HEK293 (cell line): ENCODE measurements at regions not wholly inside any gene's neighbourhood (a gene's known extent, or its start where the extent isn't known, plus 50 kb on each side); places are given as distances from the start of the nearest gene placed in this dataset.

Experiments used
- CTCF ChIA-PET: fragments of 350-600 bp; formaldehyde crosslinking; extraction: SDS; loops from one replicate; lab custom pipeline; 2021; ENCODE audit warnings: antibody characterized with exemption; lab: Yijun Ruan, JAX
- POLR2A ChIA-PET: fragments of 300-600 bp; formaldehyde crosslinking; extraction: SDS; loops from one replicate; lab custom pipeline; 2020; ENCODE audit warnings: antibody characterized with exemption, inconsistent platforms; lab: Yijun Ruan, JAX
- H3K27ac ChIP-seq: fragments of 200-500 bp; sonication (Bioruptor generic); 2 replicates; pipeline ENCODE4 v1.5.1; 2014; ENCODE audit warnings: low read depth, low read length, control low read depth, inconsistent platforms; ENCODE audit errors: extremely low read depth
- H3K36me3 ChIP-seq, 2 experiments: fragments of 200-500 bp in 1 of 2; sonication (Bioruptor generic) in 1 of 2; 1 replicate in 1 of 2; 2 replicates in 1 of 2; pipeline ENCODE4 v1.5.1; 2014 to 2017; ENCODE audit warnings: inconsistent platforms in 2 of 2, low read length in 2 of 2; ENCODE audit not compliant: control insufficient read depth in 2 of 2, insufficient read depth in 1 of 2
- H3K4me1 ChIP-seq: fragments of 200-500 bp; sonication (Bioruptor generic); 2 replicates; pipeline ENCODE4 v1.5.1; 2014; ENCODE audit warnings: mild to moderate bottlenecking, low read length, inconsistent platforms; ENCODE audit not compliant: control insufficient read depth, insufficient read depth
- H3K4me3 ChIP-seq: 2 replicates; pipeline ENCODE4 v1.5.1; 2011; ENCODE audit warnings: low read depth, mild to moderate bottlenecking, control low read depth, low read length, moderate library complexity
- H3K9me3 ChIP-seq: fragments of 200-500 bp; sonication (Bioruptor generic); 2 replicates; pipeline ENCODE4 v1.5.1; 2014; ENCODE audit warnings: low read depth, low read length, inconsistent platforms; ENCODE audit not compliant: control insufficient read depth, insufficient read depth
- BCL11A ChIP-seq: fragments of 450-650 bp; formaldehyde crosslinking; IDR thresholded peaks from 2 replicates; pipeline ENCODE4 v1.5.1; 2016; ENCODE audit warnings: low read depth, missing biosample characterization, missing genetic modification characterization
- HIC1 ChIP-seq: fragments of 450-650 bp; formaldehyde crosslinking; IDR thresholded peaks from 2 replicates; pipeline ENCODE4 v1.5.1; 2016; ENCODE audit warnings: missing biosample characterization, missing genetic modification characterization
- IKZF3 ChIP-seq: fragments of 450-650 bp; IDR thresholded peaks from 2 replicates; pipeline ENCODE4 v1.5.0; 2018; ENCODE audit warnings: missing biosample characterization, mild to moderate bottlenecking, missing genetic modification characterization, moderate library complexity
- INSM2 ChIP-seq: fragments of 450-650 bp; formaldehyde crosslinking; IDR thresholded peaks from 2 replicates; pipeline ENCODE4 v1.5.1; 2016; ENCODE audit warnings: missing biosample characterization, missing genetic modification characterization
- MEIS1 ChIP-seq: sonication (generic); formaldehyde crosslinking; IDR thresholded peaks from 2 replicates; pipeline ENCODE4 v1.8.1; 2022; ENCODE audit warnings: missing genetic modification reagents, mild to moderate bottlenecking, borderline replicate concordance
- ZBTB1 ChIP-seq: fragments of 450-650 bp; formaldehyde crosslinking; IDR thresholded peaks from 2 replicates; pipeline ENCODE4 v1.5.1; 2016; ENCODE audit warnings: missing biosample characterization, missing genetic modification characterization
- ZBTB49 ChIP-seq: fragments of 450-650 bp; formaldehyde crosslinking; IDR thresholded peaks from 2 replicates; pipeline ENCODE4 v1.5.1; 2016; ENCODE audit warnings: missing biosample characterization, missing genetic modification characterization, low read depth
- ZFP69B ChIP-seq: fragments of 450-650 bp; formaldehyde crosslinking; IDR thresholded peaks from 2 replicates; pipeline ENCODE4 v1.5.1; 2016; ENCODE audit warnings: missing biosample characterization, missing genetic modification characterization
- ZNF10 ChIP-seq: fragments of 450-650 bp; formaldehyde crosslinking; IDR thresholded peaks from 2 replicates; pipeline ENCODE4 v1.5.1; 2017; ENCODE audit warnings: missing biosample characterization, missing genetic modification characterization
- ZNF132 ChIP-seq: fragments of 450-650 bp; formaldehyde crosslinking; IDR thresholded peaks from 2 replicates; pipeline ENCODE4 v1.5.1; 2017; ENCODE audit warnings: missing biosample characterization, missing genetic modification characterization, borderline replicate concordance
- ZNF133 ChIP-seq: fragments of 450-650 bp; formaldehyde crosslinking; IDR thresholded peaks from 2 replicates; pipeline ENCODE4 v1.5.1; 2016; ENCODE audit warnings: missing biosample characterization, missing genetic modification characterization
- ZNF140 ChIP-seq: fragments of 450-650 bp; formaldehyde crosslinking; IDR thresholded peaks from 2 replicates; pipeline ENCODE4 v1.5.1; 2016; ENCODE audit warnings: missing biosample characterization, missing genetic modification characterization
- ZNF16 ChIP-seq: fragments of 450-650 bp; formaldehyde crosslinking; IDR thresholded peaks from 2 replicates; pipeline ENCODE4 v1.5.1; 2016; ENCODE audit warnings: low read depth, missing biosample characterization, missing genetic modification characterization
- ZNF175 ChIP-seq: fragments of 450-650 bp; formaldehyde crosslinking; IDR thresholded peaks from 2 replicates; pipeline ENCODE4 v1.5.1; 2016; ENCODE audit warnings: missing biosample characterization, missing genetic modification characterization
- ZNF2 ChIP-seq: fragments of 450-650 bp; formaldehyde crosslinking; IDR thresholded peaks from 2 replicates; pipeline ENCODE4 v1.5.1; 2016; ENCODE audit warnings: missing biosample characterization, missing genetic modification characterization
- ZNF202 ChIP-seq: fragments of 450-650 bp; formaldehyde crosslinking; IDR thresholded peaks from 2 replicates; pipeline ENCODE4 v1.5.1; 2016; ENCODE audit warnings: missing biosample characterization, missing genetic modification characterization, borderline replicate concordance
- ZNF221 ChIP-seq: fragments of 450-650 bp; formaldehyde crosslinking; IDR thresholded peaks from 2 replicates; pipeline ENCODE4 v1.5.1; 2017; ENCODE audit warnings: missing biosample characterization, missing genetic modification characterization, borderline replicate concordance
- ZNF24 ChIP-seq: fragments of 450-650 bp; formaldehyde crosslinking; IDR thresholded peaks from 2 replicates; pipeline ENCODE4 v1.5.1; 2016; ENCODE audit warnings: missing biosample characterization, missing genetic modification characterization
- ZNF292 ChIP-seq: fragments of 450-650 bp; formaldehyde crosslinking; IDR thresholded peaks from 2 replicates; pipeline ENCODE4 v1.5.1; 2016; ENCODE audit warnings: low read depth, missing biosample characterization, missing genetic modification characterization, borderline replicate concordance
- ZNF302 ChIP-seq: fragments of 450-650 bp; formaldehyde crosslinking; IDR thresholded peaks from 2 replicates; pipeline ENCODE4 v1.5.1; 2016; ENCODE audit warnings: missing biosample characterization, missing genetic modification characterization, low read depth
- ZNF350 ChIP-seq: fragments of 450-650 bp; formaldehyde crosslinking; IDR thresholded peaks from 2 replicates; pipeline ENCODE4 v1.5.0; 2017; ENCODE audit warnings: missing biosample characterization, mild to moderate bottlenecking, missing genetic modification characterization
- ZNF394 ChIP-seq: fragments of 450-650 bp; formaldehyde crosslinking; IDR thresholded peaks from 2 replicates; pipeline ENCODE4 v1.5.1; 2016; ENCODE audit warnings: missing biosample characterization, missing genetic modification characterization, mild to moderate bottlenecking, moderate library complexity, borderline replicate concordance
- ZNF423 ChIP-seq: fragments of 450-650 bp; formaldehyde crosslinking; IDR thresholded peaks from 2 replicates; pipeline ENCODE4 v1.5.1; 2016; ENCODE audit warnings: missing biosample characterization, missing genetic modification characterization
- ZNF555 ChIP-seq: fragments of 450-650 bp; formaldehyde crosslinking; conservative IDR thresholded peaks from 2 replicates; pipeline ENCODE4 v1.5.1; 2017; ENCODE audit warnings: missing biosample characterization, mild to moderate bottlenecking, missing genetic modification characterization, inconsistent platforms
- ZNF580 ChIP-seq: fragments of 450-650 bp; formaldehyde crosslinking; IDR thresholded peaks from 2 replicates; pipeline ENCODE4 v1.5.1; 2016; ENCODE audit warnings: missing biosample characterization, missing genetic modification characterization
- ZNF660 ChIP-seq: fragments of 450-650 bp; IDR thresholded peaks from 2 replicates; pipeline ENCODE4 v1.5.1; 2018; ENCODE audit warnings: missing biosample characterization, mild to moderate bottlenecking, missing genetic modification characterization
- ZNF670 ChIP-seq: fragments of 450-650 bp; formaldehyde crosslinking; IDR thresholded peaks from 2 replicates; pipeline ENCODE4 v1.5.1; 2016; ENCODE audit warnings: missing biosample characterization, missing genetic modification characterization, low read depth
- ZNF76 ChIP-seq: fragments of 450-650 bp; formaldehyde crosslinking; IDR thresholded peaks from 2 replicates; pipeline ENCODE4; 2016; ENCODE audit warnings: low read depth, missing biosample characterization, missing genetic modification characterization, borderline replicate concordance
- ZSCAN18 ChIP-seq: fragments of 450-650 bp; formaldehyde crosslinking; IDR thresholded peaks from 2 replicates; pipeline ENCODE4 v1.5.1; 2016; ENCODE audit warnings: missing biosample characterization, missing genetic modification characterization

- no peak overlapping the region for H3K4me3 ChIP-seq
- POLR2A ChIA-PET = no interaction called here
- H3K36me3 ChIP-seq = no peaks in the 10 kb centered on the region
- no peak overlapping the region for H3K27ac ChIP-seq
- H3K9me3 ChIP-seq = no peaks in the 10 kb centered on the region
- TF ChIP-seq ZFP69B = no peak
- no peak for TF ChIP-seq ZNF555 (tag by site-specific recombination)
- no peak for TF ChIP-seq ZNF670
- no peak for TF ChIP-seq ZNF423 (tag by site-specific recombination)
- TF ChIP-seq ZBTB1 (tag by site-specific recombination) = no peak
- no peak for TF ChIP-seq ZNF76
- TF ChIP-seq INSM2 = no peak
- TF ChIP-seq ZNF140 (tag by site-specific recombination) = no peak
- no peak for TF ChIP-seq BCL11A (tag by site-specific recombination)
- TF ChIP-seq ZNF132 = no peak
- TF ChIP-seq ZNF16 (tag by site-specific recombination) = no peak
- no peak for TF ChIP-seq ZNF133 (tag by site-specific recombination)
- no peak for TF ChIP-seq ZNF292 (tag by site-specific recombination)
- no peak for TF ChIP-seq IKZF3 (tag by site-specific recombination)
- no peak for TF ChIP-seq ZNF302 (tag by site-specific recombination)
- no peak for TF ChIP-seq ZSCAN18 (tag by site-specific recombination)
- TF ChIP-seq ZNF175 (tag by site-specific recombination) = no peak
- TF ChIP-seq ZNF24 = no peak
- no peak for TF ChIP-seq ZNF10 (tag by site-specific recombination)
- H3K4me1 ChIP-seq = 0 out of 2 replicates have a peak, but pooled peaks cover 2% of the 10 kb centered on the region
- CTCF ChIA-PET = no interaction called here
Observed at GRCh38 chr10:58023341-58024073, 244.2 kb downstream of the IPMK start.

GRCh38 chr10:58019863-58020537 is 247.7 kb downstream of the IPMK start:
- POLR2A ChIA-PET = no interaction called here
- no peaks in the 10 kb centered on the region for H3K9me3 ChIP-seq
- H3K4me1 ChIP-seq = 0 out of 2 replicates have a peak, but pooled peaks cover 2% of the 10 kb centered on the region
- H3K4me3 ChIP-seq = no peak overlapping the region
- CTCF ChIA-PET = no interaction called here
- H3K36me3 ChIP-seq = no peaks in the 10 kb centered on the region
- no peak overlapping the region for H3K27ac ChIP-seq
- TF ChIP-seq MEIS1 (no peak), ZNF2 (no peak), ZNF580 (tag by site-specific recombination) (no peak), ZNF660 (no peak), ZNF202 (tag by site-specific recombination) (no peak), ZNF350 (tag by site-specific recombination) (no peak), ZNF221 (tag by site-specific recombination) (no peak), ZNF394 (tag by site-specific recombination) (no peak), ZBTB49 (tag by site-specific recombination) (no peak), HIC1 (no peak)
